Activated T-helper 1 cell treated with anti-CD3 and anti-CD28 coated beads, Interleukin-12 subunit alpha, Interleukin-12 subunit beta, Interleukin-2, Interleukin-4 antibody, amounts not matched to agents 30 ng/mL and 10 ng/mL and 1 ng/mL, durations not matched to agents 14 hours and 24 hours and 36 hours (primary cell): ENCODE measurements at regions not wholly inside any gene's neighbourhood (a gene's known extent, or its start where the extent isn't known, plus 50 kb on each side); places are given as distances from the start of the nearest gene placed in this dataset.

Source experiments
- DNase-seq: peaks from one replicate; pipeline ENCODE4 v3.0.0; 2021; ENCODE audit warnings: low spot score
- H3K27ac Mint-ChIP-seq: one replicate; pipeline ENCODE4 v1.8.0; 2021; ENCODE audit warnings: mild to moderate bottlenecking, mixed read lengths
- H3K27me3 Mint-ChIP-seq: one replicate; pipeline ENCODE4 v1.8.0; 2022; ENCODE audit warnings: mild to moderate bottlenecking, moderate library complexity, mixed read lengths; ENCODE audit not compliant: insufficient read depth
- H3K36me3 Mint-ChIP-seq: one replicate; pipeline ENCODE4 v1.8.0; 2021; ENCODE audit warnings: low read depth, mixed read lengths
- H3K4me1 Mint-ChIP-seq: one replicate; pipeline ENCODE4 v1.8.0; 2021; ENCODE audit warnings: low read depth, mixed read lengths
- H3K4me3 Mint-ChIP-seq: one replicate; pipeline ENCODE4 v1.8.0; 2021; ENCODE audit warnings: mild to moderate bottlenecking, moderate library complexity, mixed read lengths
- H3K9me3 Mint-ChIP-seq: one replicate; pipeline ENCODE4 v1.8.0; 2021; ENCODE audit warnings: mixed read lengths
- intact Hi-C: fragments of 100-400 bp; cut with micrococcal nuclease; formaldehyde crosslinking; loops from one replicate; pipeline ENCODE4 v1.15.1; 2024

- Mint-ChIP-seq H3K4me3 (no peak overlapping the region), H3K36me3 (no peaks in the 10 kb centered on the region), H3K27ac (no peak overlapping the region), H3K4me1 (no peaks in the 10 kb centered on the region), H3K27me3 (peaks cover 11% of the 10 kb centered on the region), H3K9me3 (no peaks in the 10 kb centered on the region)
- no peak for DNase-seq
- intact Hi-C loops, result no loop called here
These were observed 72.2 kb upstream of the RCN1 start for GRCh38 chr11:32018672-32019071.

- no peak for DNase-seq
- H3K4me3 Mint-ChIP-seq, result no peak overlapping the region
- no peak overlapping the region for H3K27ac Mint-ChIP-seq
- peaks cover 11% of the 10 kb centered on the region for H3K27me3 Mint-ChIP-seq
- no peaks in the 10 kb centered on the region for H3K9me3 Mint-ChIP-seq
- no peaks in the 10 kb centered on the region for H3K36me3 Mint-ChIP-seq
- no peaks in the 10 kb centered on the region for H3K4me1 Mint-ChIP-seq
- intact Hi-C loops, result no loop called here
These were observed 74.8 kb upstream of the RCN1 start for GRCh38 chr11:32016111-32016510.

DNA sequence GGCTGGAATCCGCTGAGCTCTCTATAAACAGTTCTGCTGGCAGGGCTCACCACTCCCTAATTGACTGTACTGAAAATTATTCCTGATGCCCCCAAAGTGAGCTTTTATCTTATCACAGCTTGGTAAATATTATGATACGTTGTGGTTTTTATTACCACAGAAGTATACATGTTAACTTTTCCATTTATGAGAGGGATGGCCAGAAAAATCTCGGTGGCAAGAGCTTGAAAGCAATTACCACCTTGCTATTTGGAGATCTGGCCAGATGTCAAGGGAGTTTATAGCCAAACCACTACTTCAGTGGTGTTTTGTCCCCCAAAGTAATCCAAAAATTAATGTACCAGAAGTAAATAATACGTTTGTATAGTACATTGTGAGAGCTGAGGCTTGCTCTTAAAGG, 75.4 kb upstream of the RCN1 start:
- H3K27me3 Mint-ChIP-seq, result peaks cover 11% of the 10 kb centered on the region
- no peak overlapping the region for H3K4me3 Mint-ChIP-seq
- H3K4me1 Mint-ChIP-seq, result no peaks in the 10 kb centered on the region
- no peak for DNase-seq
- intact Hi-C loops, result no loop called here
- H3K9me3 Mint-ChIP-seq, result no peaks in the 10 kb centered on the region
- no peak overlapping the region for H3K27ac Mint-ChIP-seq
- H3K36me3 Mint-ChIP-seq, result no peaks in the 10 kb centered on the region

GRCh38 chr11:32013603-32014002, 77.3 kb upstream of the RCN1 start:
- no peaks in the 10 kb centered on the region for H3K4me1 Mint-ChIP-seq
- DNase-seq, result no peak
- no peak overlapping the region for H3K4me3 Mint-ChIP-seq
- no peak overlapping the region for H3K27ac Mint-ChIP-seq
- intact Hi-C loops, result no loop called here
- H3K36me3 Mint-ChIP-seq, result no peaks in the 10 kb centered on the region
- no peaks in the 10 kb centered on the region for H3K9me3 Mint-ChIP-seq
- H3K27me3 Mint-ChIP-seq, result peaks cover 12% of the 10 kb centered on the region

DNA sequence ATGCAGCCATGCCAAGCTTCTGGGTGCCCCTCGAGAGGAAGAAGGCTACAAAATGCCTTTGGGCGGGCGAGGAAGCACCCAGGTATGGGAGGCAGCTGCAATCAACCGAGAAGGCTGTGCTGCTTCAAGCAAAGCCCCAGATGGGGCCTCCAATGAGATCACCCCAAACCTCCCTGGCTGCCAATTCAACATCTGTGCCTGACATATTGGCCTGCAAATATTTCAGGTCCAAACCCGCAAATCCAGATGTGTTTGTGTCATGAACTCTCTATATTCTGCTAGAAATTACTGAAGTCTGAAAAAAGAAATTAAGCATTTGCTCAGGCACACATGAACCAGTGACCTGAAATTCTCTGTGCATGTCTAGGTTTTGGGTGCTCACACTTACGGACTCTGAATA, 78.8 kb upstream of the RCN1 start:
- Mint-ChIP-seq H3K27ac (no peak overlapping the region), H3K4me3 (no peak overlapping the region), H3K27me3 (peaks cover 12% of the 10 kb centered on the region), H3K4me1 (no peaks in the 10 kb centered on the region), H3K36me3 (no peaks in the 10 kb centered on the region), H3K9me3 (no peaks in the 10 kb centered on the region)
- no peak for DNase-seq
- intact Hi-C loops, result no loop called here

- H3K4me3 Mint-ChIP-seq, result no peak overlapping the region
- H3K36me3 Mint-ChIP-seq, result no peaks in the 10 kb centered on the region
- DNase-seq, result no peak
- H3K4me1 Mint-ChIP-seq, result no peaks in the 10 kb centered on the region
- no peaks in the 10 kb centered on the region for H3K9me3 Mint-ChIP-seq
- H3K27me3 Mint-ChIP-seq, result peaks cover 15% of the 10 kb centered on the region
- H3K27ac Mint-ChIP-seq, result no peak overlapping the region
- intact Hi-C loops, result loop anchor here (5.0 kb wide), 1 partner anchor 767 kb away; no protein-coding TSS in a partner anchor
These were observed 81.9 kb upstream of the RCN1 start for GRCh38 chr11:32008880-32009551.

DNA sequence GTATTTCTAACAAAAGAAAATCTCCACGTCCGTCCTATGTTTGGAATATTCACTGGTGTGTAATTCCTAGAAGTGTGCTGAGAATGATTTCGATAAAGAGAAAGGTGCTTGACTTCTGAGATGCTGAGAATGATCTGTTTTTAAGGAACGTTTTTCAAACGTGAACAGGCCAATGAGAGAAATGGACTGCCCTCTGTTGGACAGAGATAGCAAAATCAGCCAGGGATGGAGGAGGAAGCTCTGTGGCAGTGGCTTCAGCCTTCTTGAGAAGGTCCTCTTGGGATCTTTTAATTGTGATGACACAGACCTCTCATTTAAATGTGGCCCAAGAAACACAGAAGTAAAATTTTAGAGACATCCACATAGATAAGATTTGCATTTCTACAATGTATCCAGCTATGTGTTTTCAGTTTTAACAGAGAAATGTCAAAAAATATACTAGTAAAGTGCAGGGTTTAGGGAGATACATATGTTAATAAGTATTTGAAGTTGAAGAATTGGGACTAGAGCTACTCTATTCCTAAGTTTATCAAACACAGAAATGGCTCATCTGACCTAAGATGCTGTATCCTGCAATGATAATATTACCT, 84.0 kb upstream of the RCN1 start:
- intact Hi-C loops, result loop anchor here (1.0 to 5.0 kb wide), 3 partner anchors 169 to 765 kb away; no protein-coding TSS in a partner anchor
- H3K4me3 Mint-ChIP-seq, result no peak overlapping the region
- peaks cover 17% of the 10 kb centered on the region for H3K27me3 Mint-ChIP-seq
- H3K9me3 Mint-ChIP-seq, result no peaks in the 10 kb centered on the region
- no peaks in the 10 kb centered on the region for H3K4me1 Mint-ChIP-seq
- no peak overlapping the region for H3K27ac Mint-ChIP-seq
- H3K36me3 Mint-ChIP-seq, result no peaks in the 10 kb centered on the region
- no peak for DNase-seq

DNA sequence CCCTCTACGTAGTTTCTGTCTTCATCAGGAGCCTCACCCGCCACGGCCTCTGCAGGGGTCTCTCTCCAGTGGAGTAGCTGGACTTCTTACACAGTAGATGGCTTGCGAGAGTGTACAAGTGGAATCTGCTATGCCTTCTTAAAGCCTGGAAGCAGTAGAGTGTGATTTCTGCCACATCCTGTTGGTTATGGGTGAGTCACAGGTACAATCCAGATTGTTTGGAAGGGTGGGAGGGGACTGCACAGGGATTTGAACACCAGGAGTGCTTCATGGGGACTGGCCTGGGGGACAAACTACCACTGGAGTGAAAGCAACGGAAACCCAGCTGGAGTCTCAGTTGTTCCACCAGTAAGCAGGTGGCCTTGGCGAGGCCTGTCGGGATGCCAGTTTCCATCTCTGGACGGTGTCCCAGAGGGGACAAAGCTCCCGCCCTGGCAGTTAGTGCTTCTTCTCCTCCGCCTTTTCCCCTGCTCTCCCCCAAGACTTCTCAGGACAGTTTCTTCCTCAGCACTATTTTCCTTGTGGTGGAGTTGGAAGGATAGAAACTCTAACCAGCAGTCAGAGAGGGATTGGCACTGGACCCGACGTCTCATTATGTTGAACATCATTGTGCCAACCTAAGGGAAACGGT, 85.0 kb upstream of the RCN1 start:
- H3K27me3 Mint-ChIP-seq, result peaks cover 20% of the 10 kb centered on the region
- no peaks in the 10 kb centered on the region for H3K4me1 Mint-ChIP-seq
- intact Hi-C loops, result loop anchor here (1.0 to 5.0 kb wide), 2 partner anchors 609 to 764 kb away; no protein-coding TSS in a partner anchor
- DNase-seq, result no peak
- no peaks in the 10 kb centered on the region for H3K36me3 Mint-ChIP-seq
- H3K9me3 Mint-ChIP-seq, result no peaks in the 10 kb centered on the region
- H3K4me3 Mint-ChIP-seq, result no peak overlapping the region
- no peak overlapping the region for H3K27ac Mint-ChIP-seq

- Mint-ChIP-seq H3K27ac (no peak overlapping the region), H3K4me1 (no peaks in the 10 kb centered on the region), H3K27me3 (peaks cover 18% of the 10 kb centered on the region), H3K9me3 (no peaks in the 10 kb centered on the region), H3K36me3 (no peaks in the 10 kb centered on the region), H3K4me3 (no peak overlapping the region)
- DNase-seq, result no peak
- intact Hi-C loops, result no loop called here
These were observed 87.5 kb upstream of the RCN1 start for GRCh38 chr11:32003335-32003734.

- H3K9me3 Mint-ChIP-seq, result no peaks in the 10 kb centered on the region
- peaks cover 20% of the 10 kb centered on the region for H3K27me3 Mint-ChIP-seq
- H3K36me3 Mint-ChIP-seq, result no peaks in the 10 kb centered on the region
- H3K27ac Mint-ChIP-seq, result no peak overlapping the region
- no peak for DNase-seq
- H3K4me3 Mint-ChIP-seq, result no peak overlapping the region
- intact Hi-C loops, result no loop called here
- no peaks in the 10 kb centered on the region for H3K4me1 Mint-ChIP-seq
These were observed 88.6 kb upstream of the RCN1 start for GRCh38 chr11:32002311-32002710.

DNA sequence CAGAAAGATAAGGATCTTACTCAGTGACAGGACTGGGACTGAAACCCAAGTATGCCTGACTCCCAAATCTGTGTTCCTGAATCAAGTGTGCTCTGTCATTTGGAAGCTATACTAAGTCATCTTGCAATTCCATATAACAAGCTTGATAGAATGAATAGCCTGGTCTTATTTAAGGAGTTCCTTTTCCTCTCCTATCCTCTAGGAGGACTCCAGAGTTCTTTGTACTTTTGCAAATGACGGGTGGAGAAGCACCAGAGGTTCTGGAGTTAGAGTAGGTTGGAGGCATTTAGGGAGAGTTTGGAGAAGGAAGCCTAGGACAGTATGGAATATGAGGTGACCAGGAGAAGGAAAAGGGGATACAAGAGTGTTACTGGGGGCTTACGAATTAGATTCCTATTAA, 92.9 kb upstream of the RCN1 start:
- Mint-ChIP-seq H3K27ac (no peak overlapping the region), H3K9me3 (no peaks in the 10 kb centered on the region), H3K4me3 (no peak overlapping the region), H3K36me3 (peaks cover 2% of the 10 kb centered on the region), H3K27me3 (peaks cover 10% of the 10 kb centered on the region), H3K4me1 (peaks cover 15% of the 10 kb centered on the region)
- no peak for DNase-seq
- intact Hi-C loops, result no loop called here

- Mint-ChIP-seq H3K4me1 (peaks cover 15% of the 10 kb centered on the region), H3K27me3 (peaks cover 4% of the 10 kb centered on the region), H3K9me3 (no peaks in the 10 kb centered on the region), H3K4me3 (no peak overlapping the region), H3K27ac (no peak overlapping the region), H3K36me3 (peaks cover 2% of the 10 kb centered on the region)
- no peak for DNase-seq
- intact Hi-C loops, result no loop called here
These were observed 94.6 kb upstream of the RCN1 start for GRCh38 chr11:31996159-31996881.

DNA sequence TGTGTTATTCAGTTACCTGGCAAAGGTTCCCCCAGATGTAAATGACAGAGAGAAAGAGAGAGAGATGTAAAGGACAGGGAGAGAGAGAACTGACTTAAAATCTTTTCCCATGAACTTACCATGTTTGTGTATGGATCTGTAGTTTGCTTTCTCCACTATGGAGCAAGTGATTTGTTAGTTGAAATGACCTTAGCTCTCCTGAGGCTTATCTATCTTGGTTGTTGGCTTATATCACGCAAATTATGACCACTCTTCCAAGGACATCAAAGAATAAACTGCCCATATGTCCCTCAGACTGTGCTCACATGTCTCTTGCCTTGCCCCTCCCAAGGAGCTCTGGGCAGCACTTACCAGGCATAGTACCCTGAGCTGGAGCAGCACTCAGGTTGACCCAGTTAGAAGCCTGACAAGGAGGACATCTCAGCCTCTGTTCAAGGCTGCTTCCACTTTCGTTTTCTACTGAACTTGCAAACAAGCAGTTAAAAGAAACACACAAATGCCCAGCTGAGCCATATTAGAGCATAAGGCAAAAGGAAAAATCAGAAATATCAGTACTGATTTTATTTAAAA, 95.3 kb upstream of the RCN1 start:
- H3K27ac Mint-ChIP-seq, result peak overlapping the region; percentile 77
- intact Hi-C loops, result no loop called here
- peaks cover 15% of the 10 kb centered on the region for H3K4me1 Mint-ChIP-seq
- peak; percentile 6 for DNase-seq
- H3K27me3 Mint-ChIP-seq, result peaks cover 8% of the 10 kb centered on the region
- H3K36me3 Mint-ChIP-seq, result peaks cover 2% of the 10 kb centered on the region
- peak overlapping the region; percentile 53 for H3K4me3 Mint-ChIP-seq
- no peaks in the 10 kb centered on the region for H3K9me3 Mint-ChIP-seq
